ENCODE measurements at regions not wholly inside any gene's neighbourhood (a gene's known extent, or its start where the extent isn't known, plus 50 kb on each side); places are given as distances from the start of the nearest gene placed in this dataset.

- TF ChIP-seq, protein P1, sequence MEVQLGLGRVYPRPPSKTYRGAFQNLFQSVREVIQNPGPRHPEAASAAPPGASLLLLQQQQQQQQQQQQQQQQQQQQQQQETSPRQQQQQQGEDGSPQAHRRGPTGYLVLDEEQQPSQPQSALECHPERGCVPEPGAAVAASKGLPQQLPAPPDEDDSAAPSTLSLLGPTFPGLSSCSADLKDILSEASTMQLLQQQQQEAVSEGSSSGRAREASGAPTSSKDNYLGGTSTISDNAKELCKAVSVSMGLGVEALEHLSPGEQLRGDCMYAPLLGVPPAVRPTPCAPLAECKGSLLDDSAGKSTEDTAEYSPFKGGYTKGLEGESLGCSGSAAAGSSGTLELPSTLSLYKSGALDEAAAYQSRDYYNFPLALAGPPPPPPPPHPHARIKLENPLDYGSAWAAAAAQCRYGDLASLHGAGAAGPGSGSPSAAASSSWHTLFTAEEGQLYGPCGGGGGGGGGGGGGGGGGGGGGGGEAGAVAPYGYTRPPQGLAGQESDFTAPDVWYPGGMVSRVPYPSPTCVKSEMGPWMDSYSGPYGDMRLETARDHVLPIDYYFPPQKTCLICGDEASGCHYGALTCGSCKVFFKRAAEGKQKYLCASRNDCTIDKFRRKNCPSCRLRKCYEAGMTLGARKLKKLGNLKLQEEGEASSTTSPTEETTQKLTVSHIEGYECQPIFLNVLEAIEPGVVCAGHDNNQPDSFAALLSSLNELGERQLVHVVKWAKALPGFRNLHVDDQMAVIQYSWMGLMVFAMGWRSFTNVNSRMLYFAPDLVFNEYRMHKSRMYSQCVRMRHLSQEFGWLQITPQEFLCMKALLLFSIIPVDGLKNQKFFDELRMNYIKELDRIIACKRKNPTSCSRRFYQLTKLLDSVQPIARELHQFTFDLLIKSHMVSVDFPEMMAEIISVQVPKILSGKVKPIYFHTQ (CRISPR knock-in tag; IDR thresholded peaks at IDR 0.05), result no peak
- TF ChIP-seq ZNF416 (CRISPR knock-in tag; IDR thresholded peaks at IDR 0.05), result no peak
- no peak for TF ChIP-seq GABPB1 (CRISPR knock-in tag; IDR thresholded peaks at IDR 0.05)
- TF ChIP-seq IRF2 (CRISPR knock-in tag; IDR thresholded peaks at IDR 0.05; ENCODE audit: borderline replicate concordance, low read depth), result no peak
- TF ChIP-seq, protein P2, sequence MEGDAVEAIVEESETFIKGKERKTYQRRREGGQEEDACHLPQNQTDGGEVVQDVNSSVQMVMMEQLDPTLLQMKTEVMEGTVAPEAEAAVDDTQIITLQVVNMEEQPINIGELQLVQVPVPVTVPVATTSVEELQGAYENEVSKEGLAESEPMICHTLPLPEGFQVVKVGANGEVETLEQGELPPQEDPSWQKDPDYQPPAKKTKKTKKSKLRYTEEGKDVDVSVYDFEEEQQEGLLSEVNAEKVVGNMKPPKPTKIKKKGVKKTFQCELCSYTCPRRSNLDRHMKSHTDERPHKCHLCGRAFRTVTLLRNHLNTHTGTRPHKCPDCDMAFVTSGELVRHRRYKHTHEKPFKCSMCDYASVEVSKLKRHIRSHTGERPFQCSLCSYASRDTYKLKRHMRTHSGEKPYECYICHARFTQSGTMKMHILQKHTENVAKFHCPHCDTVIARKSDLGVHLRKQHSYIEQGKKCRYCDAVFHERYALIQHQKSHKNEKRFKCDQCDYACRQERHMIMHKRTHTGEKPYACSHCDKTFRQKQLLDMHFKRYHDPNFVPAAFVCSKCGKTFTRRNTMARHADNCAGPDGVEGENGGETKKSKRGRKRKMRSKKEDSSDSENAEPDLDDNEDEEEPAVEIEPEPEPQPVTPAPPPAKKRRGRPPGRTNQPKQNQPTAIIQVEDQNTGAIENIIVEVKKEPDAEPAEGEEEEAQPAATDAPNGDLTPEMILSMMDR (IDR thresholded peaks at IDR 0.05), result no peak
- no peak for TF ChIP-seq NR2C2 (CRISPR knock-in tag; IDR thresholded peaks at IDR 0.05)
- no peak for TF ChIP-seq E2F1 (CRISPR knock-in tag; IDR thresholded peaks at IDR 0.05)
- TF ChIP-seq MXD4 (CRISPR knock-in tag; IDR thresholded peaks at IDR 0.05; ENCODE audit: borderline replicate concordance), result no peak
- no peak for TF ChIP-seq PRDM15 (CRISPR knock-in tag; IDR thresholded peaks at IDR 0.05)
- no peak for TF ChIP-seq ARID4B (CRISPR knock-in tag; IDR thresholded peaks at IDR 0.05; ENCODE audit: borderline replicate concordance)
- TF ChIP-seq E2F5 (CRISPR knock-in tag; IDR thresholded peaks at IDR 0.05), result no peak
Measured at GRCh38 chr14:85088192-85088591, 441.8 kb upstream of the FLRT2 start.

Measured in WTC11 (cell line).